SK-N-SH (cell line): ENCODE measurements at regions not wholly inside any gene's neighbourhood (a gene's known extent, or its start where the extent isn't known, plus 50 kb on each side); places are given as distances from the start of the nearest gene placed in this dataset.

Experiments used
- CTCF ChIA-PET: fragments of 300-600, 350-600 bp; formaldehyde crosslinking; extraction: SDS; loops from one replicate; lab custom pipeline; 2021; lab: Yijun Ruan, JAX
- POLR2A ChIA-PET: fragments of 350-600 bp; sonication (Branson Sonifier 250); formaldehyde crosslinking; extraction: SDS; loops from one replicate; lab custom pipeline; 2020; ENCODE audit warnings: antibody characterized with exemption, inconsistent platforms; lab: Yijun Ruan, JAX
- DNase-seq: peaks from one replicate; pipeline ENCODE4 v3.0.0; 2012
- H2AFZ ChIP-seq: fragments of 200-600 bp; sonication (generic); 2 replicates; pipeline ENCODE4 v1.8.1; 2016; ENCODE audit warnings: antibody characterized with exemption, mild to moderate bottlenecking, low read depth
- H3F3A ChIP-seq: fragments of 200-600 bp; sonication (generic); replicated peaks from 2 replicates; pipeline ENCODE3; 2016; ENCODE audit warnings: antibody characterized with exemption, mild to moderate bottlenecking; ENCODE audit not compliant: insufficient read depth
- H3K27ac ChIP-seq, 2 experiments: fragments of 200-500 bp in 1 of 2; fragments of 200-600 bp in 1 of 2; sonication (Bioruptor generic) in 1 of 2; sonication (generic), shearing (Covaris generic) in 1 of 2; 2 replicates each; pipeline versions ENCODE4 v1.5.1 to v1.6.1; 2014 to 2016; ENCODE audit warnings: low read depth in 2 of 2, inconsistent platforms in 1 of 2, low read length in 1 of 2, mild to moderate bottlenecking in 1 of 2, mixed read lengths in 1 of 2
- H3K27me3 ChIP-seq: fragments of 200-600 bp; sonication (generic), shearing (Covaris generic); 2 replicates; pipeline ENCODE4 v1.6.1; 2016; ENCODE audit warnings: mixed run types; ENCODE audit not compliant: insufficient read depth
- H3K36me3 ChIP-seq, 2 experiments: fragments of 200-500 bp in 1 of 2; fragments of 200-600 bp in 1 of 2; sonication (Bioruptor generic) in 1 of 2; sonication (generic) in 1 of 2; replicated peaks in 1 of 2; 2 replicates each; pipeline versions ENCODE3 to v1.5.1; 2014 to 2016; ENCODE audit warnings: low read length in 1 of 2, mild to moderate bottlenecking in 1 of 2; ENCODE audit not compliant: insufficient read depth in 2 of 2, control insufficient read depth in 1 of 2
- H3K4me1 ChIP-seq, 2 experiments: fragments of 200-500 bp in 1 of 2; fragments of 200-600 bp in 1 of 2; sonication (Bioruptor generic) in 1 of 2; sonication (generic), shearing (Covaris generic) in 1 of 2; 2 replicates each; pipeline versions ENCODE4 v1.5.1 to v1.6.1; 2014 to 2016; ENCODE audit warnings: low read depth in 1 of 2, low read length in 1 of 2, mixed run types in 1 of 2; ENCODE audit not compliant: insufficient read depth in 2 of 2, control insufficient read depth in 1 of 2
- H3K4me2 ChIP-seq: fragments of 200-600 bp; sonication (generic), shearing (Covaris generic); 2 replicates; pipeline ENCODE4 v1.6.1; 2017; ENCODE audit warnings: mixed run types
- H3K4me3 ChIP-seq, 2 experiments: fragments of 200-500 bp in 1 of 2; fragments of 200-600 bp in 1 of 2; sonication (Bioruptor generic) in 1 of 2; sonication (generic), shearing (Covaris generic) in 1 of 2; 2 replicates each; pipeline versions ENCODE4 v1.5.1 to v1.8.1; 2014 to 2016; ENCODE audit warnings: low read depth in 2 of 2, inconsistent platforms in 1 of 2, low read length in 1 of 2, mild to moderate bottlenecking in 1 of 2, mixed read lengths in 1 of 2, moderate library complexity in 1 of 2
- H3K79me2 ChIP-seq: fragments of 200-600 bp; sonication (generic); 2 replicates; pipeline ENCODE4 v1.8.1; 2017; ENCODE audit warnings: mild to moderate bottlenecking; ENCODE audit not compliant: insufficient read depth
- H3K9ac ChIP-seq: fragments of 200-600 bp; sonication (generic); 2 replicates; pipeline ENCODE4 v1.6.1; 2017; ENCODE audit warnings: mixed run types
- H3K9me2 ChIP-seq: fragments of 200-600 bp; sonication (generic); 2 replicates; pipeline ENCODE4 v1.6.1; 2017; ENCODE audit warnings: mixed run types
- H3K9me3 ChIP-seq: fragments of 200-600 bp; sonication (generic); 2 replicates; pipeline ENCODE4 v1.6.1; 2017; ENCODE audit warnings: mixed run types, mild to moderate bottlenecking, moderate library complexity
- H4K20me1 ChIP-seq: fragments of 200-600 bp; sonication (generic); 2 replicates; pipeline ENCODE4 v1.6.1; 2017; ENCODE audit warnings: mild to moderate bottlenecking, mixed run types; ENCODE audit not compliant: insufficient read depth
- ELF1 ChIP-seq: IDR thresholded peaks from 2 replicates; pipeline ENCODE4 v1.4.0; 2012
- EP300 ChIP-seq, 2 experiments: IDR thresholded peaks; 2 replicates each; pipeline versions ENCODE4 v1.4.0 to v1.6.1; 2012; ENCODE audit warnings: borderline replicate concordance in 1 of 2, low read depth in 1 of 2, low read length in 1 of 2
- EZH2phosphoT487 ChIP-seq: fragments of 200-600 bp; sonication (generic); IDR thresholded peaks from 2 replicates; pipeline ENCODE4 v1.6.1; 2017; ENCODE audit warnings: low read depth, mixed run types, mild to moderate bottlenecking, antibody characterized with exemption, moderate library complexity, borderline replicate concordance
- FOSL2 ChIP-seq: IDR thresholded peaks from 2 replicates; pipeline ENCODE4 v1.4.0; 2012; ENCODE audit warnings: low read depth, mild to moderate bottlenecking, moderate library complexity, borderline replicate concordance
- FOXM1 ChIP-seq: IDR thresholded peaks from 2 replicates; pipeline ENCODE4 v1.4.0; 2012; ENCODE audit warnings: low read depth, mild to moderate bottlenecking
- GABPA ChIP-seq: IDR thresholded peaks from 2 replicates; pipeline ENCODE4 v1.4.0; 2012; ENCODE audit warnings: low read depth, mild to moderate bottlenecking
- IRF3 ChIP-seq: fragments of 150-350 bp; IDR thresholded peaks from 2 replicates; pipeline ENCODE4 v1.6.1; 2016; ENCODE audit warnings: mild to moderate bottlenecking, low read depth, low read length
- JUND ChIP-seq: IDR thresholded peaks from 2 replicates; pipeline ENCODE4 v1.4.0; 2012
- MAX ChIP-seq: IDR thresholded peaks from 2 replicates; pipeline ENCODE4 v1.4.0; 2012; ENCODE audit warnings: low read depth
- NRF1 ChIP-seq: IDR thresholded peaks from 2 replicates; pipeline ENCODE4 v1.6.1; 2012; ENCODE audit warnings: low read depth, mild to moderate bottlenecking, low read length
- PBX3 ChIP-seq: IDR thresholded peaks from 2 replicates; pipeline ENCODE4; 2012
- POLR2AphosphoS5 ChIP-seq: IDR thresholded peaks from 2 replicates; pipeline ENCODE4 v1.6.1; 2012; ENCODE audit warnings: low read depth, low read length
- RCOR1 ChIP-seq: fragments of 150-350 bp; IDR thresholded peaks from 2 replicates; pipeline ENCODE4 v1.6.1; 2017; ENCODE audit warnings: antibody characterized with exemption, low read length
- REST ChIP-seq: IDR thresholded peaks from 2 replicates; pipeline ENCODE4 v1.6.1; 2012; ENCODE audit warnings: mild to moderate bottlenecking, low read depth, low read length, moderate library complexity
- RFX5 ChIP-seq: IDR thresholded peaks from 2 replicates; pipeline ENCODE4 v1.6.1; 2012; ENCODE audit warnings: mild to moderate bottlenecking, improper control_type of control experiment, low read length
- SIN3A ChIP-seq: IDR thresholded peaks from 2 replicates; pipeline ENCODE4 v1.6.1; 2012; ENCODE audit warnings: low read depth, mild to moderate bottlenecking, low read length, moderate library complexity, borderline replicate concordance
- SMC3 ChIP-seq: IDR thresholded peaks from 2 replicates; pipeline ENCODE4 v1.6.1; 2012; ENCODE audit warnings: low read depth, low read length, improper control_type of control experiment
- TCF12 ChIP-seq: IDR thresholded peaks from 2 replicates; pipeline ENCODE4 v1.4.0; 2012
- TEAD4 ChIP-seq: IDR thresholded peaks from 2 replicates; pipeline ENCODE4 v1.4.0; 2012; ENCODE audit warnings: mild to moderate bottlenecking, borderline replicate concordance; ENCODE audit not compliant: insufficient read depth
- WGBS: methylation state at CpG from one replicate; pipeline ENCODE4 v1.1.6; 2017; ENCODE audit warnings: low lambda C conversion rate; 5-methylcytosine and 5-hydroxymethylcytosine counted together

GRCh38 chrX:94914235-94914634 lies 1240.2 kb downstream of the FAM133A start (continued):
- no peak for TF ChIP-seq IRF3
- no peak for TF ChIP-seq FOXM1
- TF ChIP-seq JUND: no peak

GRCh38 chrX:94932278-94932965 lies 1258.4 kb downstream of the FAM133A start:
- ChIA-PET CTCF (interaction anchor here (0.6 kb wide), 1 partner anchor 1709 kb away, joined by 3 read pairs; no protein-coding TSS in a partner anchor), POLR2A (no interaction called here)
- no peaks in the 10 kb centered on the region for H3K9me2 ChIP-seq
- H3K9ac ChIP-seq: no peak overlapping the region
- no peak overlapping the region for H2AFZ ChIP-seq
- no peak for DNase-seq
- no peaks in the 10 kb centered on the region for H3K4me1 ChIP-seq
- no peaks in the 10 kb centered on the region for H3K36me3 ChIP-seq
- WGBS: 12% methylated on average over 3 of the region's 3 CpGs
- no peaks in the 10 kb centered on the region for H3K9me3 ChIP-seq
- H3K4me2 ChIP-seq: no peak overlapping the region
- H3K27me3 ChIP-seq: no peaks in the 10 kb centered on the region
- H3K4me3 ChIP-seq: no peak overlapping the region
- H4K20me1 ChIP-seq: no peaks in the 10 kb centered on the region
- no peak overlapping the region for H3K27ac ChIP-seq
- H3F3A ChIP-seq: no peaks in the 10 kb centered on the region
- TF ChIP-seq IRF3 (no peak), POLR2AphosphoS5 (no peak)
- H3K79me2 ChIP-seq: no peaks in the 10 kb centered on the region

GRCh38 chrX:94936722-94937121 lies 1262.7 kb downstream of the FAM133A start:
- CTCF ChIA-PET: no interaction called here
- H2AFZ ChIP-seq: no peak overlapping the region
- WGBS: 11% methylated on average over 1 of the region's 1 CpG
- TF ChIP-seq FOSL2: no peak
- no peak for TF ChIP-seq REST
- no peak for TF ChIP-seq EZH2phosphoT487
- no peak for TF ChIP-seq JUND
- no peak for TF ChIP-seq TCF12
- TF ChIP-seq RFX5: no peak
- TF ChIP-seq MAX: no peak
- TF ChIP-seq ELF1: no peak
- TF ChIP-seq NRF1: no peak
- TF ChIP-seq SIN3A: no peak
- TF ChIP-seq GABPA: no peak
- TF ChIP-seq TEAD4: no peak
- no peak for TF ChIP-seq PBX3
- TF ChIP-seq POLR2AphosphoS5: no peak
- TF ChIP-seq EP300 (IDR thresholded peaks at IDR 0.05; ENCODE audit: borderline replicate concordance in 1 of 2, low read depth in 1 of 2, low read length in 1 of 2): no peak
- no peak for TF ChIP-seq SMC3
- no peak for TF ChIP-seq RCOR1

More at GRCh38 chrX:94936722-94937121, 1262.7 kb downstream of the FAM133A start:
- Histone ChIP-seq H3K4me3 (no peak overlapping the region), H3K27ac (no peak overlapping the region), H3K27me3 (no peaks in the 10 kb centered on the region), H3F3A (no peaks in the 10 kb centered on the region), H3K9ac (no peak overlapping the region), H3K4me2 (no peak overlapping the region), H3K79me2 (no peaks in the 10 kb centered on the region), H3K36me3 (no peaks in the 10 kb centered on the region), H3K4me1 (no peaks in the 10 kb centered on the region), H4K20me1 (no peaks in the 10 kb centered on the region), H3K9me2 (no peaks in the 10 kb centered on the region), H3K9me3 (no peaks in the 10 kb centered on the region; the same call in 1 of the 2 replicates)
- POLR2A ChIA-PET: no interaction called here
- no peak for DNase-seq
